AG10803 (cell line): ENCODE measurements at regions not wholly inside any gene's neighbourhood (a gene's known extent, or its start where the extent isn't known, plus 50 kb on each side); places are given as distances from the start of the nearest gene placed in this dataset.

Source experiments
- DNase-seq: peaks from one replicate; pipeline ENCODE4 v3.0.0; 2010; ENCODE audit warnings: low read depth
- H3K4me3 ChIP-seq: 2 replicates; pipeline ENCODE4 v1.5.1; 2011; ENCODE audit warnings: mild to moderate bottlenecking, low read length, control low read depth
- CTCF ChIP-seq: conservative IDR thresholded peaks from 2 replicates; pipeline ENCODE4 v1.5.1; 2011; ENCODE audit warnings: mild to moderate bottlenecking, low read length, control low read depth, inconsistent platforms

- no peak for DNase-seq
- TF ChIP-seq CTCF, result no peak
- no peak overlapping the region for H3K4me3 ChIP-seq
Observed at GRCh38 chr14:22500954-22501726, 87.9 kb downstream of the DAD1 start.

- no peak for TF ChIP-seq CTCF
- H3K4me3 ChIP-seq, result no peak overlapping the region
- no peak for DNase-seq
Observed at GRCh38 chr14:22500525-22500924, 88.5 kb downstream of the DAD1 start.

DNA sequence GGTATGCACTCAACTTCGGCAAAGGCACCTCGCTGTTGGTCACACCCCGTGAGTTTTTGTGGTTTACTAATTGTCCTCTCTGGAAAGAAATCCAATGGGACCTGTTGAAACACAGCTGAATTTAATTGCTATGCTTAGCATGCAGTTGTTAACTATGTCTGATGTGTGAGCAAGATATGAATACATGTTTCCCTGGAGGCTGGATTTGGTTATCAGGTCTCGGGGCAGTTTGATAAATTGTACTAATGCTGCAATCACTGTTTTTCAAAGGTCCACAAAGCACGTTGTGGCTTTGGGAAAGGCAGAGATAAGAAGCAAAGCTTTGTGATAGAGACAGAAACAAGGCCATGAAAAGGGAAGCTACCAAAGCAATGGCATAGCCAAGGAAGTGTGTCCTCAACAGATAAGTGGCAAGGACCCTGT is 91.3 kb downstream of the DAD1 start:
- no peak overlapping the region for H3K4me3 ChIP-seq
- no peak for DNase-seq
- TF ChIP-seq CTCF, result no peak

GRCh38 chr14:22497144-22497423 is 91.9 kb downstream of the DAD1 start:
- no peak overlapping the region for H3K4me3 ChIP-seq
- no peak for DNase-seq
- no peak for TF ChIP-seq CTCF

GRCh38 chr14:22494486-22495135 is 94.4 kb downstream of the DAD1 start:
- TF ChIP-seq CTCF, result no peak
- no peak for DNase-seq
- no peak overlapping the region for H3K4me3 ChIP-seq

- DNase-seq, result no peak
- H3K4me3 ChIP-seq, result no peak overlapping the region
- TF ChIP-seq CTCF, result no peak
Observed at GRCh38 chr14:22493753-22494152, 95.3 kb downstream of the DAD1 start.

- no peak for DNase-seq
- no peak for TF ChIP-seq CTCF
- H3K4me3 ChIP-seq, result no peak overlapping the region
Observed at GRCh38 chr14:22492622-22493542, 96.1 kb downstream of the DAD1 start.
